GM12891 (cell line): ENCODE measurements at regions not wholly inside any gene's neighbourhood (a gene's known extent, or its start where the extent isn't known, plus 50 kb on each side); places are given as distances from the start of the nearest gene placed in this dataset.

Experiments used
- DNase-seq: peaks from one replicate; pipeline ENCODE4 v3.0.0; 2011; ENCODE audit warnings: low spot score; ENCODE audit not compliant: insufficient read length
- FAIRE-seq: peaks from 2 replicates; lab custom pipeline; 2011; peaks lifted over from hg19 to GRCh38; lab: Jason Lieb, UNC
- PAX5 ChIP-seq: IDR thresholded peaks from 2 replicates; pipeline ENCODE4 v1.6.1; 2011; ENCODE audit warnings: low read length, moderate library complexity, mild to moderate bottlenecking; ENCODE audit not compliant: insufficient read depth, severe bottlenecking
- POLR2A ChIP-seq: IDR thresholded peaks from 2 replicates; pipeline ENCODE4 v1.6.1; 2011; ENCODE audit warnings: low read depth, low read length, control low read depth
- POLR2AphosphoS5 ChIP-seq: IDR thresholded peaks from 2 replicates; pipeline ENCODE4 v1.6.1; 2011; ENCODE audit warnings: low read depth, low read length, control low read depth
- POU2F2 ChIP-seq: IDR thresholded peaks from 2 replicates; pipeline ENCODE4 v1.6.1; 2011; ENCODE audit warnings: low read depth, mild to moderate bottlenecking, control low read depth, low read length, moderate library complexity
- SPI1 ChIP-seq: IDR thresholded peaks from 2 replicates; pipeline ENCODE4 v1.6.1; 2011; ENCODE audit warnings: low read depth, low read length, control low read depth
- TAF1 ChIP-seq: IDR thresholded peaks from 2 replicates; pipeline ENCODE4 v1.6.1; 2011; ENCODE audit warnings: low read depth, low read length, control low read depth

GRCh38 chr13:64684685-64685431, 2545.3 kb downstream of the PCDH9 start:
- DNase-seq (no peak), FAIRE-seq (no peak)
- no peak for TF ChIP-seq SPI1
- TF ChIP-seq POLR2A = no peak
- TF ChIP-seq POLR2AphosphoS5 = no peak
- TF ChIP-seq PAX5 = no peak
- TF ChIP-seq TAF1 = no peak
- TF ChIP-seq POU2F2 = no peak

- no peak for DNase-seq
- TF ChIP-seq POU2F2 (no peak), TAF1 (no peak), POLR2A (no peak), SPI1 (no peak), POLR2AphosphoS5 (no peak), PAX5 (no peak)
- no peak for FAIRE-seq
These were observed 2546.0 kb downstream of the PCDH9 start for GRCh38 chr13:64684108-64684507.

DNA sequence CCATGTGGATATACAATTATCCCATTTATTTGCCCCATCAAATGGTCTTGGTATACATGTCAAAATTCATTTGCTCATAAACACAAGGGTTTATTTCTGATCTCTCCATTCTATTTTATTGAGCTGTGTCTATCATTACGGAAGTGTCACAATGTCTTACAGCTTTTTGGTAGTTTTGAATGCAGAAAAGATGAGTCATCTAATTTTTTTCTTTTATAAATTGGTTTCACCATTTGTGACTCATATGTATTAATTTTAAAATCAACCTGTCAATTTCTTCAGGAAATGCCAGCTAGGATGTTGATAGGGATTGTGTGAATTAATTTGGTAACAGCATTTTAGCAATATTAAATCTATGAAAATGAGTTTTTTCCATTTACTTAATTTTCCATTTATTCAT, 2549.4 kb downstream of the PCDH9 start:
- TF ChIP-seq PAX5 = no peak
- no peak for TF ChIP-seq TAF1
- no peak for TF ChIP-seq POLR2AphosphoS5
- TF ChIP-seq SPI1 = no peak
- no peak for TF ChIP-seq POU2F2
- TF ChIP-seq POLR2A = no peak
- FAIRE-seq = no peak
- no peak for DNase-seq

DNA sequence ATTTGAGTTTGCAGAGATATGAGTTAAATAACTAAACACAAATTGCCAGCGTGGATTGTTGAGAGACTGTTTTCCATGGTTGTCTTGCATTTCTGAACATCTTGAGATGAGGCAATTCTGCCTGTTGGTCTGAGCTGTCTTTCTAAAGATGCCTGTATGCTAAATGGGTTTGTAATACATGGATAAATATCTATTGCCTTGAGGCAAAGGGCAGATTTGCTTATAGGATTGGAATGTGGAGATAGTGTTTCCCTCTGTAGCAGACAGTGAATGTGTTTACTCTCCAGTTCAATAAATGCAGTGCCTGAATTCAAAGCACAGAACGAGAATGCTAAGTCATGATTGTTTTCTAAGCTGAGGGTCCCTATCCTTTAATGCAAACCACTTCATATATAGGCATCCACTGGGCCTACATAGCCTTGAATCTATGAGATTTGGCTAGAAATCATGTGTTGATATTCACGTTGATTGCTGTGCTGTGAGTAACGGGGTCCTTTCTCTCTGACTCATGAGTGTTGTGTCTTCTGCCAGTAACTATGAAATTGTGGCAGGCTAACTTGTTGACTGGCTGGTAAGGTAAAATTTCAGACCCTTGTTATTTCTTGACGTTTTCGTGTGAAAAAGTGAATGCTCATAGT, 2554.8 kb downstream of the PCDH9 start:
- no peak for FAIRE-seq
- no peak for DNase-seq
- TF ChIP-seq POLR2AphosphoS5 = no peak
- TF ChIP-seq SPI1 = no peak
- no peak for TF ChIP-seq POU2F2
- TF ChIP-seq POLR2A = no peak
- no peak for TF ChIP-seq PAX5
- no peak for TF ChIP-seq TAF1

DNA sequence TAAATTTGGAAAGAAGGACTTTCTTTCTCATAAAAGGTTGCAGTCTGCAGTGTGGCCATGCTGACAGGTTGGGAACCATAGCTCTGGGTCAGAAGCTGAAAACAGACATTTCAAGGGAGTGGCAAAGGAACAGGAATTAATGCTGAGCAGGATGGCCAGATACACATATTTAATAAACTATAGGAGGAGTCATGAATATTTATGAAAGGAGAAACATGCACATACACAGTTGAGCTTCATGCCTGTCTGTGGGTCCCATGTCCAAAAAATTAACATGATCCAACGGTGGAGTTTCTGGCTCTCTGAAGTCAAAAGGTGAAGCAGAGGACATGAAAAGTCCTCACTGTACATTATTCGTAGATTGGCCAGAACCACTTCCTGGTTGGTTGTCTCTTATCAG, 2556.0 kb downstream of the PCDH9 start:
- no peak for DNase-seq
- FAIRE-seq = no peak
- TF ChIP-seq POLR2AphosphoS5 (no peak), SPI1 (no peak), PAX5 (no peak), POU2F2 (no peak), TAF1 (no peak), POLR2A (no peak)

- no peak for DNase-seq
- TF ChIP-seq SPI1 (no peak), POLR2AphosphoS5 (no peak), POLR2A (no peak), PAX5 (no peak)
- no peak for FAIRE-seq
These were observed 2557.4 kb downstream of the PCDH9 start for GRCh38 chr13:64672751-64673150.

DNA sequence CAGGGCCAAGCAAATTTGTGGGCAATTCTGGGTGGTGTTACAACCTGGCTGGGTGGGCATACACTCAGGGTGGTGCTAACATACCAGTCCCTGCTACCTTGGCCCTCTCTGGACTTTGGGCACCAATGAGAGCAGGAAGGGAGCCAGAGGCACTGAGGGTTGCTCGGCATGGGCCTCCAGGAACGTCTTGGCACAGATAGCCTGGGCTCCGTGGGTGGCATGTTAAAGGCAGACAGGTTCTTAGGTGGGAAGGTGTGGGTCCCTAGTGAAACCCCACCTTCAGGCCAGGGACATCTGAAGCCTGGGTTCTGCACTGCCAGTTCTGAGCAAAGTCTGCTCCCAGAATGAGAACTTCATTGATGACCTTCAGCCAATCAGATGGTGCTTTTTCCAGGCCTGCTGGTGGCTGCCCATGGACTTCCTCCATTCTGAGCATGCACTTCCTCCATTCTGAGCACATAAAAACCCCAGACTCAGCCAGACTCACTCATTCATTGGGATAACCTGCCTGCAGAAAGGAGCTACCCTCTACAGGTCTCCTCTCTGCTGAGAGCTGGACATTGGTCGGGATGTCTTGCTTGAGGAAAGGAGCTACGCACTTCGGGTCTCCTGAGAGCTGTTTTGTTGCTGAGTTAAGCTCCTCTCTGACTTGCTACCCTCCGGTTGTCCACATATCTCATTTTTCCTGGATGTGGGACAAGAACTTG, 2567.1 kb downstream of the PCDH9 start:
- no peak for DNase-seq
- TF ChIP-seq PAX5 = no peak
- TF ChIP-seq POU2F2 = no peak
- no peak for TF ChIP-seq POLR2AphosphoS5
- no peak for TF ChIP-seq SPI1
- no peak for TF ChIP-seq TAF1
- TF ChIP-seq POLR2A = no peak
- FAIRE-seq = no peak

DNA sequence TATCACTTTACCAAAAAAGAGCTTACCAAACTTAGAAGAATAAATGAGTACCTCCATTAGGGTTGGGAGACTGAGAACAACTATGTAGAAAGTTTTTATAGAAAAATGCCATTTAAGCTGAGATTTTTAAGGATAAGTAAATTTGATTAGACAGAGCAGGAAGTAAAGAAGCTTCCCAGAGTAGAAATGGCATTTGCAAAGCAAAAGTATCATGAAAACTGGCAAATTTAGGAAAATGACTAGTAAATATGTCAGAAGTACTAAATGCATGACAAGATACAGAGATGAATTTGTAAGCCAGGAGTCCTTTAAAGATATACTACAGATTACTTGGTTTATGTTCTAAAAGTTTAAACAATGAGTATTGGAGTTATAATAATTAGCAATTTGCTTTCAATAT, 2581.8 kb downstream of the PCDH9 start:
- no peak for DNase-seq
- no peak for FAIRE-seq
- TF ChIP-seq POU2F2 = no peak
- no peak for TF ChIP-seq TAF1
- no peak for TF ChIP-seq POLR2AphosphoS5
- no peak for TF ChIP-seq SPI1
- TF ChIP-seq PAX5 = no peak
- TF ChIP-seq POLR2A = no peak

DNA sequence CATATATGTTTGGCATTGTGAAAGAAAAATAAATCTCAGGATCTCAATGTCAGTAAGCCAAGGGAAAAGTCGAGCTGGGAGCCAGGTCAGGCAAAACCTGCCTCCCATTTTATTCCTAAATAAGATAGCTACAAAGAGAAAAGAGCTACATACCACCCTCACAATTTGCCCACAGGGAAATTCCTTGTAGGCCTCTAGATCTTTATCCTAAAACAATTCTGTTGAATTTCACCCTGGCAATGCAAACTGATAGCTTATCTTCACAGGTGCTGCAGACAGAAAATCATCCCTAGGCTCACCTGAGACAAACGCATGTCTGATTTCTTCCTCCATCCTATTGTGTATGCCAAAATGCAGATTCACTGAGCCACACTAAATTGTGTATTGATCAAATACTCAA, 2587.1 kb downstream of the PCDH9 start:
- TF ChIP-seq SPI1 (no peak), POLR2A (no peak), POLR2AphosphoS5 (no peak), TAF1 (no peak), POU2F2 (no peak), PAX5 (no peak)
- no peak for FAIRE-seq
- no peak for DNase-seq
